ENCODE measurements at regions not wholly inside any gene's neighbourhood (a gene's known extent, or its start where the extent isn't known, plus 50 kb on each side); places are given as distances from the start of the nearest gene placed in this dataset.
A peak's percentile ranks its signal among the peaks of the same experiment; 100 is the strongest.

DNA sequence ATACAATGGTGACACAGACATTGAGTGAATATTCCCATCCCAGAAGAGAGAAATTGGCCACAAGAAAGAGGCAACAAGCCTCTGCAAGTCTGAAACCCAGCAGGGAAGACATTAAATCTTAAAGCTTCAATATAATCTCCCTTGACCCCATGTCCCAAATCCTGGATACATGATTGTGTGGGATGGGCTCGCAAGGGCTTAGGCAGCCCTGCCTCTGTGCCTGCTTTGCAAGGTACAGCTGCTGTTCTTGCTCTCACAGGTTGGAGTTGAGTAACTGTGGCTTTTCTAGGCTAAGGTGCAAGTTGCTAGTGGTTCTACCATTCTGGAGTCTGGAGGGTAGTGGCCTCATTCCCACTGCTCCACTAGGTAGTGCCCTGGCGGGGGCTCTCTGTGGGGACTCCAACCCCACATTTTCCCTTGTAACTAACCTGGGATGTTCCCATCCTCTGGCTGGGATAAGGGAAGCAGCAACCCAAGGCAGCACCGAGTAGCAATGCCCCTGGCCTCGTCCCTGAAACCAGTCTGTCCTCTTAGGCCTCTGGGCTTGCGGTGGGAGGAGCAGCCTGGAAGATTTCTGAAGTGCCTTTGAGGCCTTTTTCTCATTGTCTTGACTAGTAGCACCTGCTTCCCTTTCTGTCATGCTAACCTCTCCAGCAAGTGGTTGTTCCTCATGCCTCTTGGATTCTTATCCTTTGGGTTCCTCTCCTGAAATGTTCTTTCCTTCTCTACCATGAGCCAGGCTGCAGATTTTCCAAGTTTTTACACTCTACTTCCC lies 90.0 kb downstream of the FAM174B start:
- DNase-seq, result no peak

DNA sequence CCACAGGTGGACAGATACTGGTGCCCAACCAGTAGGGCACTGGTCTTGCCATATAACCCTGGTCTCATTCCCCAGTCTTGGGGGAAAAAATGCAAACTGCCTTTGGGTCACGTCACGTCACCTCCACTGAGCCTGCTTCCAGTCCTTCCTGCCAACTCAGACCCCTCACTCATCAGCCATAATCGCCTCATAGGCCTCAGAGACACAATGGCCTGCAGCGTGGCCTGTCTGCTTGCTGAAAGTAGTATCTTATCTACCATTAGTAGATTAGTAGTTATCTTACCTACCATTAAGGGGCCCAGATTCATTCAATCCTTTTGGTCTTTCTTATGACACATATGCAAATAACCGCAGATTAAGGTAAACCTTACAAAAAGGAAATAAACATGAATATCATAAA lies 93.8 kb downstream of the FAM174B start:
- DNase-seq, result no peak

DNA sequence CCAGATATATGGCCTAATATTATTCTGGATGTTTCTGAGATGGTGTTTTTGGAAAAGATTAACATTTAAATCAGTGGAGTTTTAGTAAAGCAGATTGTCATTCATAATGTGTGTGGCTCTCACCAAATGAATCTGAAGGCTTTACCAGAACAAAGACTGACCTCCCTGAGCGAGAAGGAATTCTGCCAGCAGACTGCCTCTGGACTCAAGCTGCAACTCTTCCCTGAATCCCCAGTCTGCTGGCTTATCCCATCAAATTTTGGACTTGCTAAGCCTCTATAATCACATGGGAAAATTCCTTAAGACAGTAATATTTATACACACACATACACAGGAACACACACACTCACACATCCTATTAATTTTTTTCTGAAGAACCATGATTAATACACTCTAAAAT lies 102.3 kb downstream of the FAM174B start:
- DNase-seq, result no peak

DNA sequence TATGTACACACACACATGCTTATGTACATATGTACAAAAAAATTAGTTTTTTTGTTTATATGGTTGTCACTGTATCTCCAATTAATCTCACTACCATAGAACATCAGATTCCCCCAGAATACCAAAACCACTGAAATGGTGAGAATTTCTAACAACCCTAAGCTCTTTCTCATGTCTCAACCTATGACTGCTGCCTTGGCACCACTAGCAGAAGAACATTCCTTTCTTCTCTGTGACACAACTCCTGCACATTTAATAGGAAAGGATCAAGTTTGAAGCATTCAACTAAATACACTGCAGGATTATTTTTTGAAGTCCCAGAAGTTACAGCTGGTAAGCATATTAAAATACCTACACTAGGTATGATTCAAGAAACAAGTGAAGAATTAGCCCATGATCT lies 109.6 kb downstream of the FAM174B start:
- DNase-seq, result no peak

DNA sequence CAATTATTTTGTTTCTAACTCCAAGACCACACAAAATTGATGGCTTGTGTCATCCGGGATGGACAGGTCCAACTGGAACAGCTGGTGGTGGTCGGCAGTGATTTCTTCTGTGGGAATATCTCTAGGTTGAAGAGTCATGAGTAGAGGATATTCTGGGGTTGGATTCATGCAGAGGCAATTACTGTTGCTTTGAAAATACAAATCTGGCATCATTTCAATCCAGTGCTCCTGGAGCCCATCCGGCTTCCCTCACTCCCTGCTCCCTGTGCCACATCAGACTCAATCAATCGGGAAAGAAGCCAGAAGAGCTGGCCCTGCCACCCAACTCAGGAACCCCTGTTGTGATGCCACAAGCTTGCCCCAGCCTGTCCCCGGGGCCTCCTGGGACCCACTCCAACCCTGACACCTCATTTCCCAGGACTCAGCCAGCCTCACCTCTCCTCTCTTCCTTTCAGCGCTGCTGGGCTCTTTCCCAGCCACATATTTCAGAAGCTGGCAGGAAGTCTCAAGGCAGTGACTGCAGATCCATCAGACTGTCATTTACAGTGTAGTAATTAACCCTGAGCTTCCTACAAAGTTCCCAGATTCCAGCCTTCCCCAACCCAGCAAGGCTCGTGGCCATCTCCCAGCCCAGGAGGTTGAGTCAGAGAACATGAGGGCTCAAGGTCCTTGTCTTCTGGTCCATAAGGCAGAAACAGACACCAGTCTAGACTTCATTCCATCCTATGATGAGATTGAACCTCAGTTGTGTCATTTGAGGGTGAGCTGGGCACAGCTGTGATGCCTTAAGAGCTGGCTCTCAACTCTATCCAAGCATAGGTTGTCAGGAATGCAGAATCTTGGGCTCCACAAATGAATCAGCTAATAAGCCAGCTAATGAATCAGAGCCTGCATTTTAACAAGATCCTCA lies 114.0 kb downstream of the FAM174B start:
- no peak for DNase-seq

DNA sequence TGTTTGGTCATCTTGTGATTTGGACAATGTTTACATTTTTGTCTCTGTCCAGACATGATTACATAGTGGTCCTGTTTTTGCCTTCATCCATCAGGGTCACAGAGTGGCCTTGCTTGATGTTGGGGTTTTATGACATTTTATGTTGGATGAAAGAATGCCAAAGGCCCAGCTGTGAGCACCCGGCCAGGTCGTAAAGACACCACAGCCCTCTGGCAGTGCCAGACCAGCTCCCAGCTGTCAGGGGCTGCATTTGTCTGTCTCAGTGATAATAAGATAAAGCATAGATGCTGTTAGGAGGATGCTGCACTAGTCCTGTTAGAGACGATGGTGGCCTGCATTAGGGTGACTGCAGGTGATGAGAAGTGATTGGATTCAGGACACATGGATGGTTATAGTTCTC lies 117.5 kb downstream of the FAM174B start:
- no peak for DNase-seq

DNA sequence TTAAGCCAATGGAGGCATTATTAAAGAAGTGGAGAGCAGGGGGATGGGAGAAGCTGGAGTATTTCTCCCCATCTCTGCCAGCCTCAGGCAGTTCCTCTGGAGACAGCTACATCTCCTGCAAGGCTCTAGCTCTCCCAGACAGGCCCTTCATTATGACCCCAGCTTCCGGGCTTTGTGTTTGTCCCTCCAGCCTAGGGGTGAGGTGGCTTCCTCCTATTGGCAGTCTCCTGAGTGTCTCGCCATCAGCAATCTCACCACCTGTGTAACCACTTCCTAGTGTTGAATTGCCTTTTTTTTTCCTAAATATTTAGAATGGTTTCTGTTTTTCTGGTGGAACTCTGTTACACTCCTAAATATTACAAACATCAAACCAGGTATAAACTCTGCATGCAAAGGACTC lies 122.3 kb downstream of the FAM174B start:
- no peak for DNase-seq

DNA sequence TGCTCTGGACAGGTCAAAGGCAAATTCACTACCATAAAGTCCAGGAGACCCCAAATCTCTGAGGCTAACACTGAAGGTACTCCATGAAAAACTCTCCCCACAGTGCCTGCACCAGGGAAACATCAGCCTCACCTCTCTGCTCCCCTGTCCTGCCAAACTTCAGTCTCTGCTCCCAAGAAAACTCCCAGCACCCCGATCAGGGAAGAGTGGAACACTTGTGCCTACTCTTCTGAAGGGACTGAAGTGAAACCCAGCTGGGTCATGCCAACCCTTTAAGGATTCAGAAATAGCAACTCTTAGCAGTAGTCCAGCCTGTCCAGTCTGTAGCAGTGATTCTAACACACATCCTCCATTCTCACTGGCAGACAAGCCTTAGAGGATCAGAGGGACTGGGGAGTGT lies 124.2 kb downstream of the FAM174B start:
- DNase-seq, result no peak

DNA sequence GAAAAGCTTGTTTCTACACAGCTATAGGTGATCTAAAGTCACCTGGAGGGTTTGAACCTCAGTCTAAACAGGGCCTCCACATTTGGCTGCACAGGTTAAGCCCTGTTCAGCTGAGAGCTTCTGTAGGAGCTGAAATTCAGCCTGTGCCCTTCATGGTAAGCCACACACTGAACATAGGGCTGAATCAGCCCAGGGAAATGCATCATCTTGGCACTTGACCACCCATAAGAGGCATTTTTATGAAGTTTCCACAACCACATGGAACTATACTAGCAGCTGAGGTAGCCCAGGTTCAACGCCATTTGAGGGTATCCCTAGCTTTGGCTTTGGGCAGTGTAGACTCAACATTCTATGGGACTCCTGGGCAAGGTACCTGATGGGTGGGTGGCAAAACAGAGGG lies 126.8 kb downstream of the FAM174B start:
- no peak for DNase-seq

DNA sequence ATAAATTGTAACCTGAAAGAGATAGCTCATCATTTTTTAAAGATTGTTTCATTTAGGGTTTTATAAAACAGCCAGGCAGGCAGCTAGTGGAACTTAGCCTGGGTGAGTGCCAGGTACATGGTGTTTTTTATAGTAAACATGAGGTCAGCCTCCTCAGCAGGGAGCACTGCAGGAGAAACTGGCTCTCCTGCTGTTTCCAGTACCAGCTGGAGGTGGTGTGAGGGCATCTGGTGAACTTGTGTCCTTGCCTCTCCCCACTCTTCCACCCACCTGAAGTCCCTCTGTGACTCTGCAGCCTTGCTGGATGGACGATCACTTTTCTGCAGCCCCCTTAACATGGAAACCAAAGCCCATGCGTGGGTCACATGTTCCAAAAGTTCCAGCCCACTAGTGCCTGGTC lies 128.4 kb downstream of the FAM174B start:
- no peak for DNase-seq

DNA sequence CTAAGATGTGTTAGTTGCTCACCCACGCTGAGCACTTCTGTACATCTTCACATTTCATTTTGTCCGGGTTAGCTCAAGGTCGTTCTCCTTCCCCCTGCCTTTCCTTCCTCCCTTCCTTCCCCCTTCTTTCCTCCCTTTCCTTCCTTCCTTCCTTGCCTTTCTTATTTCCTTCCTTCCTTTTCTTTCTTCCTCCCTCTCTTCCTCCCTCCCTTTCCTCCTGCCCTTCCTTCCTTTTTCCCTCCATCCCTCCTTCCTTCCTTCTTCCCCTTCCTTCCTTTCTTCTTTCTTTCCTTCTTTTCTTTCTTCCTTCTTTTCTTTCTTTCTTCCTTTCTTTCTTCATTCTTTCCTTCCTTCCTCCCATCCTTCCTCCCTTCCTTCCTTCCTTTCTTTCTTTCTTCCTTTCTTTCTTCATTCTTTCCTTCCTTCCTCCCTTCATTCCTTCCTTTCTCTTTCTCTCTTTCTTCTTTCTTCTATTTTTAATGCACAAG lies 129.8 kb downstream of the FAM174B start:
- DNase-seq, result no peak

DNA sequence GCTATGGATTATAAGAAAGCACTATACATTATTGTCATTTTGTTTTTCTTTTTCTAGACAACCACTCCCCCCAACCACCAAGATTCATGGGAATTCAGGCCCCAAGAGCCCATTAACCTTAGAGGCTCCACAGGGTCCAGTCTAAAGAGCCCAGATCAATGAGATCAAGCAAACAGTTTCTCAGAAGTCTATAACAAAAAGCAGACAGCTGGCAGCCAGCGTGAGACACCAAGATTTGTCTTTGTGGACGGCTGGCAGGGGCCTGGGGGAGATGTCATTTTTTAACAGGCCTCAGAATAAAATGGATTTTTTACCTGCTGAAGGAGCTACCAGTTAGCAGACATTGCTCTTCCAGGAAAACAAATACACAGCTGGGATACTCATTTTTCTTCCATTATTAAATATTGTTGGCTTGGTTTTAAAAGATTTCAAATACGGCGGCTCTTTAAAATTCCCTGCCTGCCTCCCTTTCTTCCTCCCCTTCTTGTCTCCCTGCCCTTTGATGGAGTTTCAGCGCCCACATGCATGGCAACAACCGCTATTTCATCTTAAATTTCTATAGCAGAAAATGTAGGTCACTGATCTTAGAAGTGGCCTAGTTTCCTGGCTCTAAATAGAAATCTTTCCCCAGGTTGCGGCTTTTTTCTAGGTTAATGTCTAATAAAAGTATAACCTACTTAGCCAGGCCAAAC lies 130.6 kb downstream of the FAM174B start:
- DNase-seq, result no peak

DNA sequence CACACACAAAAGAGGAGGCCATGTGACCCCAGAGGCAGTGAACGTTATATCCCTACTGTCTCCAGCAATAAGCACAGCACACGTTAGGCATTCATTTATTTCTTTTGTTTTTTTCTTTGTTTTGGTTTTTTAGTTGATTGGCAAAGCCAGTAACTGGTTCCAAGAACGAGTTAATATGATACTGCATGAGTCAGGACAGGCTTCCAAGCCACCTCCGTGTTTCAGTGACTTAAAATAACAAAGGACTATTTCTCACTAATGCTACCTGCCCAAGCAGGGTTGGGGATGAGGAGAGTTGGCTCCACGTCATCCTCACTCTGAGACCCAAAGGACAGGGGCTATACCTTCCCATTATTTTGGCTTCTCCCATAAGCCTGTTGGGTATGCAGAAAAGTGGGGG lies 130.5 kb downstream of the ST8SIA2 start:
- DNase-seq, result no peak

DNA sequence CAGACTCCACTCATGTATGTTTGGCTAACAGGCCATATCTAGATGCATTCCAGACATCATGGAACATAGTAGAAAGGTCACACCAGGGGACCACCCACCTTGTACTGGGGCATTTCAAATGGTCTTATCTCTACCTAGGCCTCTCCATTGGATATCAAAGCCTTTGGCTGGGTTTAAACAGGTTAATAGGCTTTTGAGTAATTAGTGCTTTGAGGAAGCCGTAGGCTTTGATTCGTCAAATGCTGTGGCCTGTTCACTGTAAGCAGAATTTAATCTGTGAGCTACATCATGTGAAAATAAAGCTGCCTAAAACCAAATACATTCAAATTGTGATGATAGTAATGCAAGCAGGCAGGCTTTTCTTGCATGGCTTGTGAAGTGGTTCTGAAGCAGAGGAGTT lies 129.5 kb downstream of the ST8SIA2 start:
- DNase-seq, result no peak

DNA sequence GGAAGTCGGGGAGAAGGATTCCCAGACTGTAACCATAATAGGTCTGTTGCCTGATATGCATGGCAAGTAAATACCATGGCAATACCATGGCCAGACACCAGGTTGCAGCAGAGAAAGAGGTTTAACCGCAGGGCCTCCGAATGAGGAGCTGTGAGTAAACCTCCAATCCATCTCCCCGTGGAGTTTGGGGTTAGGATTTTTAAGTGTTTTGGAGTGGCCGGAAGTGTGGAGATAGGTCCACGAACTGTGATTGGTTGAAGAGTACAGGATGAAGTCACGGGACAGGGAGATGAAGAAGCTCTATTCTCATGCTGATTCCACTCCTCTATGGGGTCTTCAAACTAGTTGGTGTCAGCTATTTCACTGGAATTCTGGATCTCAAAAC lies 127.9 kb downstream of the ST8SIA2 start:
- DNase-seq, result peak; percentile 37

DNA sequence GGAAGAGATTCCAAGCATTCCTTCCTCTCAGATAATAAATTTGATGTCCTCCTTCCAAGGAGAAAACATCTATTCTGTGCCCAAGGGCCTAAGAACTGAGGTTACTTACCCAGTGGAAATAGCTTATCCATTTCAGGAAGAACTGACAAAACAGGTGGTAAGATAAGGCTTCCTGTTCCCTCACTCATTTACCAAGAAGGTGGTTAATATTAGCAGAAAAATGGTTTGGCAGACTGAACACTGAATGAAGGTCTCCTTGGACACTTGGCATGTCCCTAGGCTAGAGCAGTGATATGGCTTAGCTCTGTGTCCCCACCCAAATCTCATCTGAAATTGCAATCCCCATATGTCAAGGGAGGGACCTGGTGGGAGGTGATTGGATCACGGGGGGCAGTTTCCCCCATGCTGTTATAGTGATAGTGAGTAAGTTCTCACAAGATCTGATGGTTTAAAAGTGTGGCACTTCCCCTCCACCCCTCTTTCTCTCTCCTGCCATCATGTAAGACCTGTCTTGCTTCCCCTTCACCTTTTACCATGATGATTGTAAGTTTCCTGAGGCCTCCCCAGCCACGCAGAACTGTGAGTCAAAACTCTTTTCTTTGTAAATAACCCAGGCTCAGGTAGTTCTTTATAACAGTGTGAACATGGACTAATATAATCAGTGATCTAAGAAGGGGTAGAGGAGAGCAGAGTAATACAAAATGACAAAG lies 127.4 kb downstream of the ST8SIA2 start:
- DNase-seq, result no peak

DNA sequence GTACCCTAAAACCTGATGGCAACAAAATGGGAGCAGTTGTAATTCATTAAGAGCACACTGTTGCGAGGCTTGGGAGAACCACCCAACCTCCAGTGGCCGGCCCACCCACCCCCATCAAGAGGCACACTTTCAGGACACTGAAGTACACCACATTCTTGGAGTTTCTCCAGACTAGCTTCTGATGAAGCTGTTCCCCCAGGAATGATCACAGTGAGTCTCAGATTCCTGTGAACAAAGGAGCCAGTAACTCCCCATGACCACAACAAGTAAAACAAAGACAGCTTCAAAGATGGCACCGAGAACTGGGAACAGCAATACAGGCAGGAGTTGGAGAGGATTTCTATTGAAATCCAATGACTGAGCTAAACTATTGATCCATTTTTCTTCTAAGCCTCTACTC lies 126.0 kb downstream of the ST8SIA2 start:
- DNase-seq, result no peak
